ENCODE measurements at regions not wholly inside any gene's neighbourhood (a gene's known extent, or its start where the extent isn't known, plus 50 kb on each side); places are given as distances from the start of the nearest gene placed in this dataset.

GRCh38 chr9:30193421-30193820, 2191.0 kb upstream of the ACO1 start:
- H2BK15ac ChIP-seq (ENCODE audit: low read depth, low read length) = no peak overlapping the region
- H2AK5ac ChIP-seq (ENCODE audit: insufficient read length, low read length) = no peak overlapping the region
- H3K56ac ChIP-seq (ENCODE audit: insufficient read length, low read depth, low read length) = no peak overlapping the region
- H4K8ac ChIP-seq (replicated peaks; ENCODE audit: insufficient read length, low read depth, low read length) = no peak overlapping the region
- no peak overlapping the region for H3K4me2 ChIP-seq (ENCODE audit: insufficient read depth, insufficient read length, low read length)
- no peak overlapping the region for H2BK5ac ChIP-seq (ENCODE audit: insufficient read length, low read length)
- no CpG with 5 or more reads among the region's 6 CpGs for WGBS (ENCODE audit: extremely low coverage, insufficient read length, low lambda C conversion rate)
- H3K9me3 Mint-ChIP-seq = peaks cover 23 to 26% of the 10 kb centered on the region in 2 experiments
- peaks cover 13% of the 10 kb centered on the region for H3K9me3 ChIP-seq (ENCODE audit: control insufficient read depth, low read depth, low read length)
- no peak overlapping the region for H3K9ac ChIP-seq (ENCODE audit: extremely low read depth, insufficient read length, low read length)
- DNase-seq = no peak
- no peak overlapping the region for H4K5ac ChIP-seq (ENCODE audit: insufficient read length, low read depth, low read length)
- H4K20me1 ChIP-seq (ENCODE audit: control insufficient read depth, insufficient read depth, insufficient read length) = no peaks in the 10 kb centered on the region
- TF ChIP-seq CTCF (conservative IDR thresholded peaks at IDR 0.05) = no peak
- H2BK20ac ChIP-seq (ENCODE audit: low read depth, low read length, poor library complexity, severe bottlenecking) = no peak overlapping the region
- no peak overlapping the region for H3T11ph ChIP-seq (ENCODE audit: low read length)
- no peak overlapping the region for H4K91ac ChIP-seq (ENCODE audit: insufficient read length, low read depth, low read length)
- H3K23ac ChIP-seq (ENCODE audit: insufficient read length, low read depth, low read length) = no peak overlapping the region
- H3K18ac ChIP-seq (ENCODE audit: insufficient read length, low read depth, low read length) = no peak overlapping the region
- H2BK12ac ChIP-seq (ENCODE audit: insufficient read length, low read depth, low read length) = no peak overlapping the region
- no peak overlapping the region for H3K4ac ChIP-seq (ENCODE audit: low read depth, low read length)
- H3K27ac Mint-ChIP-seq = no peak overlapping the region
- H3K4me3 Mint-ChIP-seq = no peak overlapping the region
- H3K27me3 Mint-ChIP-seq (ENCODE audit: low read depth) = no peaks in the 10 kb centered on the region
- H3K4me1 ChIP-seq (ENCODE audit: insufficient read depth, low read length) = no peaks in the 10 kb centered on the region
- H3K27me3 ChIP-seq (ENCODE audit: insufficient read depth, low read length) = no peaks in the 10 kb centered on the region
- no peak overlapping the region for H3K27ac ChIP-seq (ENCODE audit: insufficient read length, low read depth, low read length)
- H3K79me1 ChIP-seq (ENCODE audit: insufficient read depth, low read depth, low read length, poor library complexity, severe bottlenecking) = no peaks in the 10 kb centered on the region
- no peak overlapping the region for H2AFZ ChIP-seq (ENCODE audit: low read length)
- H2BK120ac ChIP-seq (ENCODE audit: low read depth, low read length, poor library complexity, severe bottlenecking) = no peak overlapping the region
- H3K14ac ChIP-seq (ENCODE audit: insufficient read depth, low read length) = no peak overlapping the region
- peaks cover 0 to 4% of the 10 kb centered on the region in 2 experiments; a peak in 1 of 4 replicates for H3K4me1 Mint-ChIP-seq
- H3K23me2 ChIP-seq (ENCODE audit: insufficient read length, low read depth, low read length, poor library complexity, severe bottlenecking) = no peaks in the 10 kb centered on the region
- H3K79me2 ChIP-seq (ENCODE audit: insufficient read depth, low read length) = no peaks in the 10 kb centered on the region
- H3K36me3 Mint-ChIP-seq (ENCODE audit: insufficient read depth in 1 of 3, low read depth in 3 of 3) = peaks cover 12 to 25% (median 23%) of the 10 kb centered on the region in 3 experiments

All from H9 (cell line).